MM.1S (cell line): ENCODE measurements at regions not wholly inside any gene's neighbourhood (a gene's known extent, or its start where the extent isn't known, plus 50 kb on each side); places are given as distances from the start of the nearest gene placed in this dataset.

ENCODE experiments used
- DNase-seq: peaks from one replicate; pipeline ENCODE4 v3.0.0-alpha.2; 2015
- H2AFZ ChIP-seq: fragments of 300-600 bp; sonication (generic); 2 replicates; pipeline ENCODE4 v1.6.0; 2016; ENCODE audit warnings: antibody characterized with exemption, low read length
- H3F3A ChIP-seq: fragments of 300-600 bp; sonication (generic); 2 replicates; pipeline ENCODE4 v1.6.1; 2016; ENCODE audit warnings: mild to moderate bottlenecking, antibody characterized with exemption, low read length, moderate library complexity, mixed read lengths; ENCODE audit not compliant: insufficient read depth
- H3K27ac ChIP-seq: fragments of 300-600 bp; sonication (generic); 2 replicates; pipeline ENCODE4 v1.5.1; 2016; ENCODE audit warnings: mild to moderate bottlenecking, low read length
- H3K27me3 ChIP-seq: fragments of 300-600 bp; sonication (generic); replicated peaks from 2 replicates; pipeline ENCODE4 v1.6.0; 2016; ENCODE audit warnings: low read length; ENCODE audit not compliant: insufficient read depth
- H3K36me3 ChIP-seq: fragments of 300-600 bp; sonication (generic); replicated peaks from 2 replicates; pipeline ENCODE4 v1.6.1; 2016; ENCODE audit warnings: mild to moderate bottlenecking, low read length, mixed read lengths; ENCODE audit not compliant: insufficient read depth
- H3K4me1 ChIP-seq: fragments of 300-600 bp; sonication (generic); 2 replicates; pipeline ENCODE4 v1.6.1; 2016; ENCODE audit warnings: low read length, mixed read lengths
- H3K4me2 ChIP-seq: fragments of 300-600 bp; sonication (generic); 2 replicates; pipeline ENCODE4 v1.6.0; 2016; ENCODE audit warnings: low read depth, low read length
- H3K4me3 ChIP-seq: fragments of 300-600 bp; sonication (generic); 2 replicates; pipeline ENCODE4 v1.5.1; 2016; ENCODE audit warnings: low read length, mixed read lengths
- H3K79me2 ChIP-seq: fragments of 300-600 bp; sonication (generic); 2 replicates; pipeline ENCODE4 v1.6.1; 2016; ENCODE audit warnings: mixed run types, low read length, mixed read lengths
- H3K9ac ChIP-seq: fragments of 300-600 bp; sonication (generic); 2 replicates; pipeline ENCODE4 v1.6.1; 2016; ENCODE audit warnings: low read length, mixed read lengths
- H3K9me2 ChIP-seq: fragments of 300-600 bp; sonication (generic); replicated peaks from 2 replicates; pipeline ENCODE4 v1.6.1; 2016; ENCODE audit warnings: mild to moderate bottlenecking, low read length, mixed read lengths; ENCODE audit not compliant: insufficient read depth
- H3K9me3 ChIP-seq: fragments of 300-600 bp; sonication (generic); replicated peaks from 2 replicates; pipeline ENCODE4 v1.6.1; 2016; ENCODE audit warnings: mild to moderate bottlenecking, low read length, mixed read lengths; ENCODE audit not compliant: insufficient read depth
- H4K20me1 ChIP-seq: fragments of 300-600 bp; sonication (generic); 2 replicates; pipeline ENCODE4 v1.6.1; 2016; ENCODE audit warnings: mild to moderate bottlenecking, low read length, moderate library complexity, mixed read lengths; ENCODE audit not compliant: insufficient read depth
- CTCF ChIP-seq: fragments of 300-600 bp; sonication (generic); IDR thresholded peaks from 2 replicates; pipeline ENCODE4 v1.5.1; 2016; ENCODE audit warnings: antibody characterized with exemption, low read length, mixed read lengths
- EZH2 ChIP-seq: fragments of 300-600 bp; sonication (generic); optimal IDR thresholded peaks from 2 replicates; pipeline ENCODE3; 2017; ENCODE audit warnings: low read depth, mild to moderate bottlenecking, antibody characterized with exemption, low read length, mixed read lengths
- EZH2phosphoT487 ChIP-seq: fragments of 300-600 bp; sonication (generic); IDR thresholded peaks from 2 replicates; pipeline ENCODE4 v1.6.1; 2018; ENCODE audit warnings: antibody characterized with exemption, low read length

GRCh38 chr4:174016251-174016650, 267.2 kb downstream of the FBXO8 start:
- no peak overlapping the region for H3K9ac ChIP-seq
- H3K4me1 ChIP-seq: no peaks in the 10 kb centered on the region
- no peaks in the 10 kb centered on the region for H3K36me3 ChIP-seq
- no peaks in the 10 kb centered on the region for H3F3A ChIP-seq
- H3K4me2 ChIP-seq: no peak overlapping the region
- no peaks in the 10 kb centered on the region for H3K9me2 ChIP-seq
- H3K9me3 ChIP-seq: no peaks in the 10 kb centered on the region
- no peaks in the 10 kb centered on the region for H3K79me2 ChIP-seq
- TF ChIP-seq EZH2phosphoT487 (no peak), EZH2 (no peak), CTCF (no peak)
- DNase-seq: no peak
- no peaks in the 10 kb centered on the region for H3K27me3 ChIP-seq
- H4K20me1 ChIP-seq: no peaks in the 10 kb centered on the region
- H3K4me3 ChIP-seq: no peak overlapping the region
- H2AFZ ChIP-seq: no peak overlapping the region
- H3K27ac ChIP-seq: no peak overlapping the region

- Histone ChIP-seq H3K4me2 (no peak overlapping the region), H4K20me1 (no peaks in the 10 kb centered on the region), H3K9ac (no peak overlapping the region), H3K27ac (no peak overlapping the region), H2AFZ (no peak overlapping the region), H3F3A (no peaks in the 10 kb centered on the region), H3K79me2 (no peaks in the 10 kb centered on the region), H3K9me3 (no peaks in the 10 kb centered on the region), H3K27me3 (no peaks in the 10 kb centered on the region), H3K36me3 (no peaks in the 10 kb centered on the region), H3K4me1 (no peaks in the 10 kb centered on the region), H3K4me3 (no peak overlapping the region), H3K9me2 (no peaks in the 10 kb centered on the region)
- TF ChIP-seq EZH2phosphoT487 (no peak), EZH2 (no peak), CTCF (no peak)
- no peak for DNase-seq
Observed at GRCh38 chr4:174012886-174013259, 270.6 kb downstream of the FBXO8 start.

GRCh38 chr4:174012135-174012885, 271.2 kb downstream of the FBXO8 start:
- no peak overlapping the region for H3K9ac ChIP-seq
- H3K4me1 ChIP-seq: no peaks in the 10 kb centered on the region
- H3K79me2 ChIP-seq: no peaks in the 10 kb centered on the region
- H3K9me2 ChIP-seq: no peaks in the 10 kb centered on the region
- no peak overlapping the region for H2AFZ ChIP-seq
- H3K36me3 ChIP-seq: no peaks in the 10 kb centered on the region
- H3F3A ChIP-seq: no peaks in the 10 kb centered on the region
- no peaks in the 10 kb centered on the region for H4K20me1 ChIP-seq
- no peak overlapping the region for H3K27ac ChIP-seq
- H3K4me3 ChIP-seq: no peak overlapping the region
- H3K9me3 ChIP-seq: no peaks in the 10 kb centered on the region
- TF ChIP-seq EZH2phosphoT487 (no peak), EZH2 (no peak), CTCF (no peak)
- no peak for DNase-seq
- no peaks in the 10 kb centered on the region for H3K27me3 ChIP-seq
- H3K4me2 ChIP-seq: no peak overlapping the region
